NCI-H2107 treated with DMSO at 0.1 percent for 48 hours (cell line): ENCODE measurements at regions not wholly inside any gene's neighbourhood (a gene's known extent, or its start where the extent isn't known, plus 50 kb on each side); places are given as distances from the start of the nearest gene placed in this dataset.

Source experiments
- DNase-seq: peaks from one replicate; lab custom pipeline; 2025; ENCODE audit not compliant: unreplicated experiment; lab: John Stamatoyannopoulos, UW

- no peak for DNase-seq
These were observed 53.8 kb downstream of the FZD10 start for GRCh38 chr12:130216031-130216430.

- DNase-seq = no peak
These were observed 56.4 kb downstream of the FZD10 start for GRCh38 chr12:130218682-130219081.

DNA sequence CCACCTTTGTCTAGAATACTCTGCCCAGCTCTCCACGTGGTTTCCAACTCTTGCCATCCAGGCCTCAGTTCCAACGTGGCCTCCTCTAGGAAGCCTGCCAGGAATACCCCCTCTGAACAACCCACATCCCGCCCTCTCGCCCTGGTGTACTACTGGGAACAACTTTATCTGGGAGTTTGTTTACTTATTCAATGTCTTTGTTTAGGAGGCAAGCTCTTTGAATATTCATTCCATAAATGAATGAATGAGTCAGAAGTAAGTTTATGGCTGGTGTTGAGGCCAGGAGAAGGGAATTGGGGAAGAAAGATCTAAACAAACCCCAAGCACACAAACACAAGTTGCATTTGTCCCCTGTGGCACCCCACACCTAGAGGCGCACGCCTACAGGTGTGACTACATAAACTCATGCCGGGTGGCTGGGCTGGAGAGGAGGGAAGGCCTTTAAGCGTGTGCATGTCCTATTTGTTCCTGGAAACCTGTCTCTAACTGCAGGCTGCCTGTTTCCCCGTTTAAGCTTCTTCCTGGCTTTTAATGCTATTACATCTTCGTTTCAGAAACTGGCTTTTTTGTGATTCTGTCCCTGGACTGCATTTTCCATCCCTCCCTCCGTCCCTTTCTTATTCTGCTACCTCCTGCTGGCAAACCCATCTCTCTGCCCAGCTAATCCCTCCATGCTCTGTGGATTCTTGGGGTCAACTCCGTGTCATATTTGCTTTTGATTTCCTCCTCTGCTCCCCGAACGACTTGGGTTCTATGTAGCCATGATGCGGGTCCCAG is 57.9 kb downstream of the FZD10 start:
- DNase-seq = no peak

DNA sequence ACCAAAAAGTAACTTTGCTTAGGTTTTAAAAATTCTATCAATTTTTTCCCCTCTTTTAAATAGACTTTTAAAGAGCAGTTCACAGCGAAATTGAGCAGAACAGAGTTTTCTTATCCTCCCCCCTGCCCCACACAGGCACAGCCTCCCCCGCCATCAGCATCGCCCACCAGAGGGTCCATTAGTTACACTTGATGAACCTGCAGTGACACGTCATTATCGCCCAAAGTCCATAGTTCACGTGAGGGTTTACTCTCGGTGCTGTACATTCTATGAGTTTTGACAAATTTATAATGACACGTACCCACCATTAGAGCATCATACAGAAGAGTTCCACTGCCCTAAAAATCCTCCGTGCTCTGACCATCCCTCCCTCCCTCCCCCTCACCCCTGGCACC is 58.4 kb downstream of the FZD10 start:
- no peak for DNase-seq

GRCh38 chr12:130222519-130223218 is 60.4 kb downstream of the FZD10 start:
- no peak for DNase-seq

GRCh38 chr12:130223767-130224244 is 61.5 kb downstream of the FZD10 start:
- DNase-seq = no peak

DNA sequence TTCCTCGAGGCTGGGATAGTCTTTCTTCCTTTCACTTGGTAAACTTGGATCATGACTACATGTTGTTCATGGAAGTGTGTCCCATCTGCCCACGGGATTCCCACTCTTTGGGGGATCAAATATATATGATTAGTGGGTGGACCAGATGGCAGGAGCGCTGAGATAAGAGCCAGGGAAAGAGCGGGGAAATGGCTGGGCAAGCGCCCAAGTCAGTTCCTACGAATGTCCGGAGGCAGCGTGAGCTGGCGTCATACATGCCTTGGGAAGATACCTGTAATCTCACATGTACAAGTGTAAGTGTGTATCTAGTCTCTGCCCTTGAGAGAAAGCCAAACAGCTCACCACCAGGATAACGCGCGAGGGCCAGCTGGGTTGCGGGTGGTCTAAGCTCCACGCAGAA is 62.3 kb downstream of the FZD10 start:
- DNase-seq = no peak

DNA sequence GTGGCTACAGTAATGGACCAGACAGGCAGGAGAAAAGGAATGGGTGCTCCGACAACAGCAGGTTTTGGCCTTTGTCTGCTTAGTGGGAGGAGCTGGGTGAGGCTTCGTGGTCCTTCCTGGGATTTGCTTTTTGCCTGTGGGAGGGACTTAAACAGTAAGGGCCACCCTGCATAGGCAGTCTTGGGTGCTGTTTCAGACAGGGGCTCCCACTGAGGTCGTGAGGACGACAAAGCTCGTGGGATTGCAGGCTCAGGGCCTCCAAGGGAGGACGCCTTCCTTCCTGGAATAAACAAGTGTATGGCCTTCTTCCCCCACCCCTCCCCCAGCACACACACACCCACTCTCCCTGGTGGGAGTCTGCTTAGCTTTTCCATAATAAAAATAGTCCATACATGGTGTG is 63.1 kb downstream of the FZD10 start:
- no peak for DNase-seq

GRCh38 chr12:130226126-130226525 is 63.9 kb downstream of the FZD10 start:
- no peak for DNase-seq

GRCh38 chr12:130226771-130227170 is 64.5 kb downstream of the FZD10 start:
- DNase-seq = no peak

DNA sequence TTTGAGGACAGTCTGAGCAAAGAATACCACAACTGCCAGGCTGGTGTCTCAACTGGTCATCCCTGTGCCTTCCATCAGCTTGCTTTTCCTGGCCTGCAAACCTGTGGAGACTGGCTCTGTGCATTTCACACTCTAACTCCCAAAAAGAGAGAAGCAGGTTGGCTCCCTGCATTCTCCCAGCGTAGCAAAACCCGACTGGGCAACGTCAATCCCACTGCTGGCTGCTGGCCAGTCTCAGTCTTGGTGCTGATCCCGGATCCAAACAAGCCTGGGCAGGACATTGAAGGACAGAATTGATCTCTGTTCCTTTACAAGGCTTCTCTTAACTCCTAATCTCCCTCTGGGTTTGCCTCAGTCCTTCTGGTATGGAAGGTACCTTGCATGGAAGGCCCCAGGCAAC is 65.4 kb downstream of the FZD10 start:
- DNase-seq = no peak

DNA sequence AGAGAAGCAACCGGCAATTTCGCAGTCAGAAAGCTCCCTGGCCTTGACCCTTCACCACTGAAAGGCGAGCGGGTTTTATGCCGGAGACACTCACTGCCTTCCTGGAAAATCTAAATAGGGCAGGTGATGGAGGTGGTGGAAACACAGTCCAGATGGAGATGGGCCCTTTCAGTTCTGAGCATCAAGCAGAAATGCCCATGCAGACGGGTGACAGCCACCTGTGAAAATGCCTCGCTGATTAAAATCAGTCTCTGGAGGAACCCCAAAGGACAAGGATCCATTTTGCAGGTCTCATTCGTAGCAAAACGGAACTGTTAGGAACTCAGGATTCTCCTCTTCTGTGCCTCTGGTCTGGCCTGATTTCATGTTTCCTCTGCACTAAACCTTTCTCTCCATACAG is 74.2 kb downstream of the FZD10 start:
- DNase-seq = no peak

- no peak for DNase-seq
These were observed 78.7 kb downstream of the FZD10 start for GRCh38 chr12:130240831-130241590.

GRCh38 chr12:130242506-130242905 is 80.2 kb downstream of the FZD10 start:
- no peak for DNase-seq

- no peak for DNase-seq
These were observed 83.0 kb downstream of the FZD10 start for GRCh38 chr12:130245251-130245650.

DNA sequence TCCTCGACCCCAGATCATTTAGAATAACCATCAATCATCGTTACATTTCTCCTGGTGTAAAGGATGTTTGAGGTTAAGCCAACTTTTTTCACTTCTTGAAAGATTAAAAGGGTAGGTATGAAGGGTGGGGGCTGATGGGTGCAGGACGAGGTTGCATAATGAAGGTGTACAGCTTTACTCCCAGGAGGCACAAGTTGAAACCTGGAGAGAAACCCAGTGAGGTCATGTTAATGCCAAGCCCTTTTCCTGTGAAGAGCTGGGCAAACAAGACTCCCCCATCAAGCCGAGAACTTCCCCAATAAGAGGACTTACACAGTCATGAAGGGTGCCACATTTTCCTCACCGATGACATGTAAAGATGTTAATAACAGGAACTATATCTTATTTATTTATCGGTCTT is 84.3 kb downstream of the FZD10 start:
- DNase-seq = no peak

DNA sequence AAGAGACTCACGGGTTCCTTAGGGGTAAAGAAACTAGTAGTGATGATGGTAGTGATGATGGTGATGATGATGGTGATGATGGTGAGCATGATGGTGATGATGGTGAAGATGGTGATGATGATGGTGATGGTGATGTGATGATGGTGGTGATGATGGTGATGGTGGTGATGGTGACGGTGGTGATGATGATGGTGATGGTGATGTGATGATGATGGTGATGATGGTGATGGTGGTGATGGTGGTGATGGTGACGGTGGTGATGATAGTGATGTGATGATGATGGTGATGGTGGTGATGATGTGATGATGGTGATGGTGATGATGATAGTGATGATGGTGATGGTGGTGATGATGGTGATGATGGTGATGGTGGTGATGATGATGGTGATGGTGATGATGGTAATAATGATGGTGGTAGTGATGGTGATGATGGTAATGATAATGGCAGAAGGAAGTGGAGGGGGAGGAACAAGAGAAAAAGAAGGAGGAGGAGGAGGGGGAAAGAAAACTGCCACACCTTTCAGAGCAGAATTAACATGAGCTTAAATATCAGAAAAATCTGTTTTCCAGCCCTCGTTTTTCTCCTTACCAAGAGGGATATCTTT is 85.5 kb downstream of the FZD10 start:
- no peak for DNase-seq

DNA sequence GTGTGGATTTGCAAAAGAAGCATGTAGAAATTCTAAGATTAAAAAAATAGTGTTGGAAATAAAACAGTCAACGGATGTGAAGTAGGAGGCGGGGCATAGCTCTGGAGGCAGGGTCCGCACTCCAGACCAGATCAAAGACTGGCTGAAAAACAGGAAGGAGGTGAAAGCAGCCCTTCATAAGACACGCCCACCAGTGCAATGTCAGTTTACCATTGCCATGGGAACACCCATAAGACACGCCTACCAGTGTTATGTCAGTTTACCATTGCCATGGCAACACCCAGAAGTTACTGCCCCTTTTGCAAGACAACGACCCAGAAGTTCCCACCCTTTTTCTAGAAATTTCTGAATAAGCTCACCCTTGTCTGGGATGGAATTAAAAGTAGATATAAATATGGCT is 87.1 kb downstream of the FZD10 start:
- DNase-seq = no peak

- no peak for DNase-seq
These were observed 86.4 kb upstream of the PIWIL1 start for GRCh38 chr12:130251236-130251780.

DNA sequence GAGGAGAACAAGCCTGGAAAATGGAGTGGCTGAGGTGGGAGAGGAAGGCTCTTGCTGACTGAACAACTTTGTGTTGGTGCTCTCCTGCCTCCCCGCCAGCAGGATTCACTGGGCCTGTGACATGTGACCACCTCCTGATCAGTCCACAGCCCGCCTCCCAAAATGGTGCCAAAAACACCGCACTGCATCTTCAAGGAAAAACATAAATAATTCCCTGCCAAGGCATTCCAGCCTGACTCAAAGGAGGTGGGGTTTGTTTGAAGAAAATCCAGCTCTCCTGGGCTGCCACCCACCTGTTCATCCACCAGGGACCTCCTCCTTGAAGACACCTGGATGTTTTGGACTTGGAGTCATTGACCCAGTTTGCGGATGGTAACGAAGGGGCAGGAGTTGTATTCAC is 83.8 kb upstream of the PIWIL1 start:
- no peak for DNase-seq
